Endothelial cell of umbilical vein (primary cell): ENCODE measurements at regions not wholly inside any gene's neighbourhood (a gene's known extent, or its start where the extent isn't known, plus 50 kb on each side); places are given as distances from the start of the nearest gene placed in this dataset.

Experiments
- BruUV-seq: library from RNA; stranded (reverse); fragments of 400-500 nt; replicated peaks from 2 replicates; lab custom pipeline; 2021; lab: Mats Ljungman, UMichigan
- CTCF ChIA-PET: fragments of 300-600, 350-600 bp; sonication (Branson Sonifier 250); formaldehyde crosslinking; loops from one replicate; lab custom pipeline; 2021; ENCODE audit warnings: antibody characterized with exemption, inconsistent platforms; lab: Charles Lee
- POLR2A ChIA-PET: fragments of 300-600, 350-600 bp; sonication (Branson Sonifier 250); formaldehyde crosslinking; loops from one replicate; lab custom pipeline; 2021; ENCODE audit warnings: antibody characterized with exemption, inconsistent platforms; lab: Charles Lee
- DNase-seq: peaks from one replicate; pipeline ENCODE4 v3.0.0-alpha.2; 2011; ENCODE audit warnings: low read depth, low spot score
- FAIRE-seq: peaks from 2 replicates; lab custom pipeline; 2011; peaks lifted over from hg19 to GRCh38; lab: Jason Lieb, UNC
- H2AFZ ChIP-seq: 2 replicates; pipeline ENCODE4 v1.6.0; 2012; ENCODE audit warnings: low read depth, low read length, control low read depth, inconsistent platforms
- H3K27ac ChIP-seq: 2 replicates; pipeline ENCODE4 v1.5.1; 2011; ENCODE audit warnings: low read depth, mild to moderate bottlenecking, control low read depth, low read length, moderate library complexity; ENCODE audit not compliant: insufficient read depth
- H3K27me3 ChIP-seq, 2 experiments: 2 replicates each; pipeline versions ENCODE4 v1.6.0 to v1.6.1; 2011; ENCODE audit warnings: low read length in 2 of 2, mixed read lengths in 1 of 2; ENCODE audit not compliant: control insufficient read depth in 2 of 2, insufficient read depth in 2 of 2
- H3K36me3 ChIP-seq, 2 experiments: 2 replicates in 1 of 2; 3 replicates in 1 of 2; pipeline ENCODE4 v1.5.1; 2011; ENCODE audit warnings: low read length in 2 of 2, mild to moderate bottlenecking in 1 of 2, moderate library complexity in 1 of 2; ENCODE audit not compliant: control insufficient read depth in 2 of 2, insufficient read depth in 2 of 2; ENCODE audit errors: extremely low read depth in 1 of 2
- H3K4me1 ChIP-seq: 3 replicates; pipeline ENCODE4 v1.5.1; 2011; ENCODE audit warnings: mild to moderate bottlenecking, low read length; ENCODE audit not compliant: control insufficient read depth, insufficient read depth; ENCODE audit errors: extremely low read depth
- H3K4me2 ChIP-seq: 2 replicates; pipeline ENCODE4 v1.6.1; 2011; ENCODE audit warnings: low read length, control low read depth, mixed read lengths; ENCODE audit not compliant: insufficient read depth
- H3K4me3 ChIP-seq, 3 experiments: fragments of 200-600 bp in 1 of 3; sonication (generic), shearing (Covaris generic) in 1 of 3; replicated peaks in 1 of 3; 2 replicates each; pipeline ENCODE4 v1.5.1; 2011 to 2016; ENCODE audit warnings: control low read depth in 3 of 3, low read length in 3 of 3, mild to moderate bottlenecking in 2 of 3, inconsistent platforms in 1 of 3, low read depth in 1 of 3, moderate library complexity in 1 of 3; ENCODE audit not compliant: insufficient read depth in 1 of 3
- H3K79me2 ChIP-seq: 2 replicates; pipeline ENCODE4 v1.6.0; 2012; ENCODE audit warnings: low read length, inconsistent platforms; ENCODE audit not compliant: control insufficient read depth, insufficient read depth
- H3K9ac ChIP-seq: replicated peaks from 2 replicates; pipeline ENCODE3; 2011; ENCODE audit warnings: low read length, control low read depth; ENCODE audit not compliant: insufficient read depth; ENCODE audit errors: extremely low read depth
- H3K9me1 ChIP-seq: replicated peaks from 3 replicates; pipeline ENCODE4 v1.6.0; 2011; ENCODE audit warnings: mild to moderate bottlenecking, low read length; ENCODE audit not compliant: control insufficient read depth, insufficient read depth; ENCODE audit errors: extremely low read depth
- H3K9me3 ChIP-seq: replicated peaks from 2 replicates; pipeline ENCODE4 v1.5.1; 2012; ENCODE audit warnings: low read length, inconsistent platforms; ENCODE audit not compliant: control insufficient read depth, insufficient read depth
- H4K20me1 ChIP-seq: replicated peaks from 2 replicates; pipeline ENCODE3; 2011; ENCODE audit warnings: mild to moderate bottlenecking, low read length; ENCODE audit not compliant: control insufficient read depth, insufficient read depth; ENCODE audit errors: extremely low read depth
- EZH2 ChIP-seq: IDR thresholded peaks from 2 replicates; pipeline ENCODE4 v1.6.1; 2012; ENCODE audit warnings: borderline replicate concordance, low read depth, mild to moderate bottlenecking, moderate library complexity, low read length, inconsistent platforms; ENCODE audit not compliant: severe bottlenecking
- FOS ChIP-seq: IDR thresholded peaks from 2 replicates; pipeline ENCODE4 v1.6.1; 2011; ENCODE audit warnings: mild to moderate bottlenecking, low read length, moderate library complexity, borderline replicate concordance; ENCODE audit not compliant: insufficient read depth
- GATA2 ChIP-seq: IDR thresholded peaks from 2 replicates; pipeline ENCODE4 v1.7.0; 2011; ENCODE audit warnings: low read depth, mild to moderate bottlenecking, moderate library complexity, mixed read lengths, low read length; ENCODE audit not compliant: insufficient read length, insufficient read depth
- JUN ChIP-seq: IDR thresholded peaks from 2 replicates; pipeline ENCODE4 v1.6.1; 2011; ENCODE audit warnings: borderline replicate concordance, low read depth; ENCODE audit not compliant: insufficient read length, insufficient read depth
- MYC ChIP-seq: IDR thresholded peaks from one replicate; pipeline ENCODE4 v1.6.1; 2011; ENCODE audit warnings: mild to moderate bottlenecking, low read depth, low read length
- POLR2A ChIP-seq: IDR thresholded peaks from 2 replicates; pipeline ENCODE4 v1.6.1; 2012; ENCODE audit warnings: low read depth, mild to moderate bottlenecking, control low read depth, low read length
- POLR2AphosphoS5 ChIP-seq: IDR thresholded peaks from 2 replicates; pipeline ENCODE4 v1.6.1; 2012; ENCODE audit warnings: low read depth, mild to moderate bottlenecking, control low read depth, low read length, moderate library complexity; ENCODE audit not compliant: insufficient read depth
- dilution Hi-C: fragments of 300-500 bp; cut with MboI; formaldehyde crosslinking; loops from one replicate; pipeline ENCODE4 v1.15.0; 2019; ENCODE audit warnings: low sequenced_read_pairs; ENCODE audit not compliant: extremely low pct_ligation_motif_present
- intact Hi-C: fragments of 100-400 bp; cut with micrococcal nuclease; formaldehyde crosslinking; loops from one replicate; pipeline ENCODE4 v1.10.0; 2022
- TF ChIP-seq, protein P1 (sequence below), 2 donors: IDR thresholded peaks; 1 replicate in 1 of 2; 2 replicates in 1 of 2; pipeline ENCODE4 v1.5.1; 2011; ENCODE audit warnings: low read length in 2 of 2, mild to moderate bottlenecking in 2 of 2, moderate library complexity in 2 of 2, control low read depth in 1 of 2, inconsistent platforms in 1 of 2, low read depth in 1 of 2; ENCODE audit not compliant: insufficient read depth in 1 of 2; ENCODE audit errors: extremely low read depth in 1 of 2
- TF ChIP-seq, protein P2 (sequence below): IDR thresholded peaks from 2 replicates; pipeline ENCODE4 v1.6.1; 2011; ENCODE audit not compliant: insufficient read depth, insufficient read length

DNA sequence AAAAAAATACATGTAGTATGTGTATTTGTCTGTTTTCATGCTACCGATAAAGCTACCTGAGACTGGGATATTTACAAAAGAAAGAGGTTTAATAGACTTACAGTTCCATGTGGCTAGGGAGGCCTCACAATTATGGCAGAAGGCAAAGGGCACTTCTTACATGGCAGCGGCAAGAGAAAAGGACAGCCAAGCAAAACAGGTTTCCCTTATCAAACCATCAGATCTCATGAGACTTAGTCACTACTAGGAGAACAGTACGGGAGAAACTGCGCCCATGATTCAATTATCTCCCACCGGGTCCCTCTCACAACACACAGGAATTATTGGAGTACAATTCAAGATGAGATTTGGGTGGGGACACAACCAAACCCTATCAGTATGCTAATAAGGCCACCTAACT lies 137.0 kb upstream of the ELOVL6 start:
- no peak for FAIRE-seq
- Histone ChIP-seq H3K4me3 (no peak overlapping the region), H3K9me3 (no peaks in the 10 kb centered on the region), H3K27ac (no peak overlapping the region), H3K36me3 (no peaks in the 10 kb centered on the region), H3K4me1 (no peaks in the 10 kb centered on the region), H3K79me2 (no peaks in the 10 kb centered on the region), H3K4me2 (no peak overlapping the region), H4K20me1 (no peaks in the 10 kb centered on the region), H3K9ac (no peak overlapping the region), H2AFZ (no peak overlapping the region), H3K27me3 (no peaks in the 10 kb centered on the region), H3K9me1 (no peaks in the 10 kb centered on the region)
- BruUV-seq: no TSS peak
- intact Hi-C loops: no loop called here
- no peak for DNase-seq
- dilution Hi-C loops: no loop called here
- ChIA-PET CTCF (no interaction called here), POLR2A (no interaction called here)
- TF ChIP-seq POLR2AphosphoS5 (no peak), JUN (no peak), POLR2A (no peak), EZH2 (no peak), GATA2 (no peak), FOS (no peak)

DNA sequence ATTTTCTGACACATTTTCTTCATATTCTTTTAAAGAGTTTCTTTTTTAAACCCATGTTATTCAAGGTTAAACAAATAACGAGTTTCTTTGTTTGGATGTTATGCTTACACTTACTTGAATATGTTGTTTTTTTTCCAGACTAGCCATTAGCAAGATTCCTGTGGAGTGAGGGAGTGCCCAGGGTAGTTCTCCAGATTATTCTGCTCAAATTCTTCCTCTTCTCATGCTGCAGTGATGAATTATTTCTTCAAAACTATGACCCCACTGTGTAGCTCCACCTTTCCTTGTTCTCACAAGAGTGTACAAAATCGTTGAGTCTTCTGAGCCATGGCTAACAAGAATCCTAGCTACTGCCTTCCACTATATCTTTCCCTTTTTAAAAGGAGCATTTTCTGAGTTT lies 134.1 kb upstream of the ELOVL6 start:
- H3K79me2 ChIP-seq: no peaks in the 10 kb centered on the region
- ChIA-PET POLR2A (no interaction called here), CTCF (no interaction called here)
- no peaks in the 10 kb centered on the region for H3K4me1 ChIP-seq
- TF ChIP-seq, protein P1, sequence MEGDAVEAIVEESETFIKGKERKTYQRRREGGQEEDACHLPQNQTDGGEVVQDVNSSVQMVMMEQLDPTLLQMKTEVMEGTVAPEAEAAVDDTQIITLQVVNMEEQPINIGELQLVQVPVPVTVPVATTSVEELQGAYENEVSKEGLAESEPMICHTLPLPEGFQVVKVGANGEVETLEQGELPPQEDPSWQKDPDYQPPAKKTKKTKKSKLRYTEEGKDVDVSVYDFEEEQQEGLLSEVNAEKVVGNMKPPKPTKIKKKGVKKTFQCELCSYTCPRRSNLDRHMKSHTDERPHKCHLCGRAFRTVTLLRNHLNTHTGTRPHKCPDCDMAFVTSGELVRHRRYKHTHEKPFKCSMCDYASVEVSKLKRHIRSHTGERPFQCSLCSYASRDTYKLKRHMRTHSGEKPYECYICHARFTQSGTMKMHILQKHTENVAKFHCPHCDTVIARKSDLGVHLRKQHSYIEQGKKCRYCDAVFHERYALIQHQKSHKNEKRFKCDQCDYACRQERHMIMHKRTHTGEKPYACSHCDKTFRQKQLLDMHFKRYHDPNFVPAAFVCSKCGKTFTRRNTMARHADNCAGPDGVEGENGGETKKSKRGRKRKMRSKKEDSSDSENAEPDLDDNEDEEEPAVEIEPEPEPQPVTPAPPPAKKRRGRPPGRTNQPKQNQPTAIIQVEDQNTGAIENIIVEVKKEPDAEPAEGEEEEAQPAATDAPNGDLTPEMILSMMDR (IDR thresholded peaks at IDR 0.05; ENCODE audit: extremely low read depth in 1 of 2, insufficient read depth in 1 of 2, low read depth in 1 of 2, low read length in 2 of 2): no peak
- no peak for TF ChIP-seq FOS
- TF ChIP-seq JUN: no peak
- TF ChIP-seq MYC: no peak
- TF ChIP-seq, protein P2, sequence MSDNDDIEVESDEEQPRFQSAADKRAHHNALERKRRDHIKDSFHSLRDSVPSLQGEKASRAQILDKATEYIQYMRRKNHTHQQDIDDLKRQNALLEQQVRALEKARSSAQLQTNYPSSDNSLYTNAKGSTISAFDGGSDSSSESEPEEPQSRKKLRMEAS: no peak
- TF ChIP-seq GATA2: no peak
- TF ChIP-seq POLR2AphosphoS5: no peak
- no peak for TF ChIP-seq EZH2
- TF ChIP-seq POLR2A: no peak
- no peak overlapping the region for H3K9ac ChIP-seq
- dilution Hi-C loops: no loop called here
- BruUV-seq: no TSS peak
- DNase-seq (no peak), FAIRE-seq (no peak)
- no peaks in the 10 kb centered on the region for H3K27me3 ChIP-seq
- H3K9me1 ChIP-seq: no peaks in the 10 kb centered on the region
- no peak overlapping the region for H3K4me3 ChIP-seq
- no peaks in the 10 kb centered on the region for H3K36me3 ChIP-seq
- H3K4me2 ChIP-seq: no peak overlapping the region
- H2AFZ ChIP-seq: no peak overlapping the region
- intact Hi-C loops: no loop called here
- H3K9me3 ChIP-seq: no peaks in the 10 kb centered on the region
- H3K27ac ChIP-seq: no peak overlapping the region
- no peaks in the 10 kb centered on the region for H4K20me1 ChIP-seq
